ENCODE measurements at regions not wholly inside any gene's neighbourhood (a gene's known extent, or its start where the extent isn't known, plus 50 kb on each side); places are given as distances from the start of the nearest gene placed in this dataset.
"Not testable (repeated sequence)": the region's sequence is repeated elsewhere in the genome, so short reads cannot be mapped to it uniquely, and the experiment has no call there.

- DNase-seq (ENCODE audit: low spot score), result no peak
Measured at GRCh38 chr5:53275666-53276065, 166.1 kb upstream of the MOCS2 start.

- no peak for DNase-seq (ENCODE audit: low spot score)
Measured at GRCh38 chr5:53276825-53277224, 167.3 kb upstream of the MOCS2 start.

DNA sequence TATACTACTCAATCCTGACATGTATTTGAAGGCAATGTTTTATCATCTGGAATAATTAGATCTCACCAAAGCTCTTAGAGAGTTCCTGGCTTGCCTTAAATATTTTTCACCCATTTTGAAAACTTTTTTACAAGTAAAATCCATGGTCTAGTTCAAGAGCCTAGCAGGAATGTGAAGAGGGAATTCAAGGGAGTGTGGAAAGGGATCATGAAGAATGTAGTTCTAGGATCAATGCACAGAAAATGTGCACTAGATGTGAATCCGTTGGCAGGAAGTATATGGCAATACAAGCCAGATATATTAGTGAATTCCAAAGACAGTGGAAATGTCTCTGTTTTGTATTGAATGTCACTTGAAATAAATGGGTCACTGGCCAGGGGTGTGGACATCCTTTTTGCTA, 167.9 kb upstream of the MOCS2 start:
- no peak for DNase-seq (ENCODE audit: low spot score)

DNA sequence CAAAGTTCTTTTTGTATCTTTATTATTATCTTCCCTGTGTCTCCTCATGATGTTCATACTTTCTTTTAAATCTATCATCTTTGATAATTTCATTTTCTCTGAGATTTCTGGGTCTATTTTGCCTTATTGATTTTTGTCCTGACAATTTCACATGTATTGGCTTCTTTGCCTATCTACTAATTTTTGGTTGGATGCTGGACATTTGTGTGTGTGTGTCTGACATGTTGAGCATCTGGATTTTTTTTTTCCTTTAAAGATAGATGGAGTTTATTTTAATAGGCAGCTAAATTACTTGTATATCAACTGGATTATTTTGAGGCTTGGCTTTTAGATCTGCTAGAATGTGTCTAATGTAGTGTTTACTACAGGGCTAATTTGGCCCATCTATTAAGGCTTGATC, 178.0 kb upstream of the MOCS2 start:
- no peak for DNase-seq (ENCODE audit: low spot score)

DNA sequence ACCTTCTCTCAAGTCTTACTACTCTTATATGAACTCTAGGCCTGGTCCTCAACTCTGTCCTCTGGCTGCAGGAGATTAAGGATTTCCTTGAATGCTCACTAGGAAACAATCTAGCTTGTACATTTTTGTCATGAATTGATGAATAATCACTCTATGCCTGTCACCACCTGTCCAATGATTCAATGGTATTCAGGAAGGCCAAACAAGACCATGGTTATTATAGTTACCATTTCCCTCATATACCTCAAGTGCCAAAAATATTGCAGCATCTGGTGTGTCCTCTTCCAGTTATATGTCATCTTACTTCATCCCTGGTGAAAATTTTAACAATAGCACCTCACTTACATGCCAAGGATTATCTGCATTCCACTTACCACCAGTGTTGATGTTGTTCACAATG, 179.0 kb upstream of the MOCS2 start:
- no peak for DNase-seq (ENCODE audit: low spot score)

GRCh38 chr5:53291047-53291446, 181.5 kb upstream of the MOCS2 start:
- no peak for DNase-seq (ENCODE audit: low spot score)

GRCh38 chr5:53291528-53291927, 182.0 kb upstream of the MOCS2 start:
- no peak for DNase-seq (ENCODE audit: low spot score)

DNA sequence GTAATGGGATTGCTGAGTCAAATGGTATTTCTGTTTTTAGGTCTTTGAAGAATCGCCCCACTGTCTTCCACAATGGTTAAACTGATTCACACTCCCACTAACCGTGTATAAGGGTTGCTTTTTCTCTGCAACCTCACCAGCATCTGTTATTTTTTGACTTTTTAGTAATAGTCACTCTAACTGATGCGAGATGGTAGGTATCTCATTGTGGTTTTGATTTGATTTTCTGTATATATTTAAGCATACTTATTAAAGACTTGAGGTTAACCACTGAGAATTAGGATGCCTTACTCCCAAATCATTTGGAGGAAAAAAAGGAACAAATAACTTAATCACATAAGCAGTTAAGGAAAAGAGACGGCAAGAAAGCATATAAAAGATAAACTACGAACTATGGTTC, 181.6 kb upstream of the FST start:
- DNase-seq (ENCODE audit: low spot score), result no peak

DNA sequence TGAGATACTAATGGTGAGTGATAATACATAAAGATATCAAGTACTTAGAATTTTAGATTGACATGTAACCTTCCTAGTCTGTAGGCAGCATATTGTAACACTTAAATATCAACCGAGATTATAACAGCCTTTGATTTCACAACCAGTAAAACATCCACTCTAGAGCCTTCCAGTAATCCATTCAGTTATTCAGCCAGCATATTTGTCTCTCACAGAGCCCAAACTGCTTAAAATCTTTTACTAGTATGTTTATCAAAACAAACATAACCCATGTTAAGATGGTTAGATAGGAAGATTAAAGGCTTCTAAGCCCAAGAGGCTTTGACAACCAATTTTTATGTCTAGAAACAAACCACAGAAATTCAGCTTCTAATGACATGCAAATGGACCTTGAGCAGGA, 177.9 kb upstream of the FST start:
- DNase-seq (ENCODE audit: low spot score), result no peak

DNA sequence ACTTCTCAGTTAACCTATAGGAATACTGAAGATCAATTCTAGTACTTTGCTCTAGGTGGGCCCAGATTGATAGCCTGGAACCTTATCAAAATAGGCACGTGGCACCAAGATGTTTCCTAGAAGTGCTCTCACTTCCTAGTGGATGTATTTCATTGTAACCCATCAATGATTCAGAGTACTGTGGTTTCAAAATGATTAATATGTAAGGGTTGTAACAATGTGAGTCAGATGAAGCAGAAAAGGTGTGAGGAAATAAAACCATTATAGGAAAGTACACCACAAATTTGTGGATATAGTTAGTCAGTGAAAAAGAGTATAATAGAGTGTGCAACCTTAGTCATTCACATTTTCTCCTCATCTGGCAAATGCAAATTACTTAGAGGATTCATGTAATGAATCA, 177.3 kb upstream of the FST start:
- no peak for DNase-seq (ENCODE audit: low spot score)

DNA sequence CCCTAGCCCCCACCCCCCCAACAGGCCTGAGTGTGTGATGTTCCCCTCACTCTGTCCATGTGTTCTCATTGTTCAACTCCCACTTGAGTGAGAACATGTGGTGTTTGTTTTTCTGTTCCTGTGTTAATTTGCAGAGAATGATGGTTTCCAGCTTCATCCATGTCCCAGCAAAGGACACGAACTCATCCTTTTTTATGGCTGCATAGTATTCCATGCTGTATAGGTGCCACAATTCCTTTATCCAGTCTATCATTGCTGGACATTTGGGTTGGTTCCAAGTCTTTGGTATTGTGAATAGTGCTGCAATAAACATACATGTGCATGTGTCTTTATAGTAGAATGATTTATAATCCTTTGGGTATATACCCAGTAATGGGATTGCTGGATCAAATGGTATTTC, 175.1 kb upstream of the FST start:
- not testable (repeated sequence) for DNase-seq (ENCODE audit: low spot score)

- DNase-seq (ENCODE audit: low spot score), result no peak
Measured at GRCh38 chr5:53309653-53310052, 170.8 kb upstream of the FST start.

DNA sequence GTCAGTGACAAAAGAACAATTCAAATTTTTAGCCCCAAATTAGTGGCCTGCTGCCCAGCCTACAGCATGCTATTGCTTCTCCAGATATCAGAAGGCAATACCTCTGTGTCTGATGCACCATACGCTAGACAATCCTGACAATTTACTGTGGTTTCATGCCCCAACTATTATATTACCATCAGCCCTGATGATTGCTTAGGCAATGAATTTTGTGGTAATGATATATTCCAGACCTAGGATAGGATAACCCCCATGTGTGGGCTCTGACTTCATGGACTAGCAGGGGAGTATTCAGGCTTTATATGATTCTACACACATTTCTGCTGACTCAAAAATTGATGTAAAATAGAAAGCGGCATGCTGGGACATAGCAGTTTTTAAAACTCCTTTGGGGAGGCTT, 168.7 kb upstream of the FST start:
- DNase-seq (ENCODE audit: low spot score), result no peak

- DNase-seq (ENCODE audit: low spot score), result no peak
Measured at GRCh38 chr5:53313145-53313544, 167.3 kb upstream of the FST start.

DNA sequence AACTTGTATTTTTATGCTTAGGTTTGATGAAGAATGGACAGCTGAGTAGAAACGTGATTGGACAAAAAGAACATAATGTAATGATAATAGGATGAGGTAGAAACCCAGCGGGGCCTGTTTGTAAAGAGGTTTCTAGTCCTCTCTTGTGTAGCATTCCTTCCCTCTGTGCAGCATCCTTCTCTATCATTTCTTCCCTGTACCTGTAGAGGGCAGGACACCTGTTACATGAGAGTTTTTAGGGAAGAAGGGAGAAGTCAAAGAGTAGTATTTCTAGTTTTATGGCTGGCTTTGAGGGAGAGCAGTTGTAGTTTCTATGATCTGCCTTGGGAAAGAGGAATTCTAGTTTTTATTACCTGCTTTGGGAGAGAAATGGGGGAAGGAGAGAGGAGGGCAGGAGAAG, 162.1 kb upstream of the FST start:
- no peak for DNase-seq (ENCODE audit: low spot score)

DNA sequence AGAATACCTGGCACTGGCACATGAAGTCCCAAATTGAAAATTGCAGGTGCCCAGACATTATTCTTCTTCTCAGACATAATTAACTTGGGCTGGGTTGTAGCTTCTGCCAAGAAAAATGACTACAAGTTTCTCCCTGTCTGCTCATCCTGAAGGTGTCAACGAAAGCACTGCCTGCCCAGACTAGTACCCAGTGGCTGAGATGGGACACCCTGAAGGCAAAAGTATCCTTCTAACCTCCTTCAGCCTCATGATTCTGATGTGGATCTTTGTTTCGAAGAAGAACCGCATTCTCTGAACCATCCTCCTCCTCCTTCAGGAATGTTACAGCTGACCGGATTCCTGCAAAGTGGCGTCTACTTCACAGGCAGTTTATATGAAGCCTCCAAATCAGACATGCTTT, 161.1 kb upstream of the FST start:
- no peak for DNase-seq (ENCODE audit: low spot score)

GRCh38 chr5:53321073-53321472, 159.4 kb upstream of the FST start:
- no peak for DNase-seq (ENCODE audit: low spot score)

DNA sequence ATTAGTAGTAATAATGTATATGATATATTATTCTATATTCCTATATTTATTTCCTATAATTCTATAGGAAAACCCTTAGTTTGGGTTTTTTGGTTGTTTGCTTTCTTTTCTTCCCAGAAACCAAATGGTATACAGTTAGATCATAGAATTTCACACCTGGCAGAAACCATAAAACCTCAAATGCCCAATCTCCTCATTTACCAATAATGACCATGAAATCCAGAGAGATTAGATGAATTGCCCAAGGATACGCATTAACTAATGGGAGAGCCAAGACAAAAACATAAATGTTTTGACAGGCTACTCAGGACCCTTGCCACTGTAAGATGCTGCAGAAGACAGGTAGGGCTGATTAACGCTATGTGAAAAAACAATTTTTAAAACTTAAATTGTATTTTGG, 158.7 kb upstream of the FST start:
- no peak for DNase-seq (ENCODE audit: low spot score)

DNA sequence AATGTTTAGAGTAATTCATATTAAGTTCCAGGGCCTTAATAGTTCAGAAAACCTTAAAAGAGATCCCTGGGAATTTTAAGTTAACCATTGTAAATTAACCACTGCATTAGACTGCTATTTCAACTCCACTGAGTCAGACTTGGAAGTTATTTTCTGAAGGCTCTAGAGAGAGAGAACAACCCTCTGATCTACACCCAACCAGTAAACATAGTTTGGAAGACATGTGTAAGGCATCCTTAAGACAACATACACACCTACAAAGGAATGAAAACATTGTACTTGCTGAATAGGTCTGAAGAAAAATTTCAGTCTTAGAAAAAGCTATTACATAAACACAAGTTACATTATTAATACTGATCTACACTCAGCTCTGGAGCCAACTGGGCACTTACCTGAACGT, 158.2 kb upstream of the FST start:
- no peak for DNase-seq (ENCODE audit: low spot score)

- no peak for DNase-seq (ENCODE audit: low spot score)
Measured at GRCh38 chr5:53323511-53323910, 156.9 kb upstream of the FST start.

- DNase-seq (ENCODE audit: low spot score), result no peak
Measured at GRCh38 chr5:53323943-53324642, 156.3 kb upstream of the FST start.

GRCh38 chr5:53326424-53327153, 153.8 kb upstream of the FST start:
- no peak for DNase-seq (ENCODE audit: low spot score)

DNA sequence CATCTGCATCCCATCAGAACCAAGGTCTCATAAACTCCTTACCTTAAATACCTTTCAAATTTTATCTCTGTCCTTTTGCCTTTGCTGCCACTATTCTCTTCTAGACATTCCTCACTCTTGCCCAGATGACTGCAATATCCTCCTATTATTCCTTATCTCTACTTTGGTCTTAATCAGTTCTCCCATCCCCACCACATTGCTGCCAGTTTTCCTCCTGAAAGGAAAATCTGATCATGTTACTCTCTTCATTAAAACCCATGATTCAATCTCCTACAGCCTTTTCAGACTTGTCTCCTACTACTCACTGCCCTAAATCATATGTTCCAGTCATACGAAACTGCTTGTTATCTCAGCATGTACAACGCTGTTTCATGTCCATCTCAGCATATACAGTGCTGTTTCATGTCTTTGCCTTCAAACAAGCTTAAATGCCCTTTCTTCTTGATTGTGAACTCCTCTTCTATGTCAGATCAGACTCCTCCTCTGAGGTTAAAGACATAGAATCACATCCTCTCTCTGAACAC, 152.6 kb upstream of the FST start:
- DNase-seq (ENCODE audit: low spot score), result no peak

DNA sequence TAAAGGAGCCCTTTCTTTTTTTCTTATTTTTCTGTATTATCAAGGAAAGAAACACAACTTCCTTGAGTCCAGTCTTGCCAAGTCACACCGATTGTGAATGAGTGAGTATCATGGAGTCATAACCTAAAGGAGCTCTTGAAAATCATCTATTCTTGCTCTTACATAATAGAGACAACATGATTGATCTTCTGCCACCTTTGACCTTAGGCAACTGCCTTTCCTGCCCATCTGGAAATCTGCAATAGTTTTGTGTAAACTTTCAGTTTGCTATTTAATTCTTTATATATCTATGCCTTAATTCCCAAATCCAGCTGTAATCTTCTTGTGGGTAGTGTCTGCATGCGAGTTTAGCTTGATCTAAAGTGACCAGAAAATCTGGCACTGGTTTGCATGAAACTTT, 149.9 kb upstream of the FST start:
- DNase-seq (ENCODE audit: low spot score), result no peak

Measured in COLO829 (cell line).